SKM-1 (cell line): ENCODE measurements at regions not wholly inside any gene's neighbourhood (a gene's known extent, or its start where the extent isn't known, plus 50 kb on each side); places are given as distances from the start of the nearest gene placed in this dataset.
"Not testable (repeated sequence)": the region's sequence is repeated elsewhere in the genome, so short reads cannot be mapped to it uniquely, and the experiment has no call there.

Experiments
- DNase-seq: peaks from one replicate; lab custom pipeline; 2025; ENCODE audit not compliant: unreplicated experiment; lab: John Stamatoyannopoulos, UW

DNA sequence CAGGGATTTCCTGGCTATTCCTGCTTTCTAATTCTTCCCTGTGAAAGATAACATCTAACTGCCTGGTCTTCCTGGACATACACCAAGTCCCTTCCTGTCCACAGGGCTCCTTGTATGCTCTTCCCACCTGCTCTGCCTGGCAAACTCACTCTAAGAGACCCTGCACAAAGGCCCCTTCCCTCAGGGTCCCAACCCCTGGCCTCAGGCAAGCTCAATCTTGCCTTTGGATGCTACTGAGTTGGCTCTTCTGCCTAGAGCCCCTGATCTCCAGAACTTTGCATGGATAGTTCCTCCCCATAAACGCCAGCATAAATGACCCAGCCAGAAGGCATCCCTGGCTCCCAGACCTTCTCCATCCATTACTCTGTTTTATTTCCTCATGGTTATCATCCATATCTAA is 98.3 kb upstream of the OTOS start:
- no peak for DNase-seq

DNA sequence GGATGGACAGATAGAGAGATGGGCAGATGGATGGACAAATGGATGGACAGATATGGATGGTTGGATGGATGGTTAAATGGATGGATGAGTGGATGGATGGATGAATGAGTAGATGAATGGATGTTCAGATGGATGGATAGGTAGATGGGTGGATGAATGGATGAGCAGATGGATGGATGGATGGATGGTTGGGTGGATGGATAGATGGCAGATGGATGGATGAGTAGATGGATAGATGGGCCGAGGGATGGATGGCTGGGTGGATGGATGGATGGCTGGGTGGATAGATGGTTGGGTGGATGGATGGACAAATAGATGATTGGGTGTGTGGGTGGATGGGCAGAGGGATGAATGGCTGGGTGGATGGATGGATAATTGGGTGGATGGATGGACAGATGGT is 98.9 kb upstream of the OTOS start:
- no peak for DNase-seq

DNA sequence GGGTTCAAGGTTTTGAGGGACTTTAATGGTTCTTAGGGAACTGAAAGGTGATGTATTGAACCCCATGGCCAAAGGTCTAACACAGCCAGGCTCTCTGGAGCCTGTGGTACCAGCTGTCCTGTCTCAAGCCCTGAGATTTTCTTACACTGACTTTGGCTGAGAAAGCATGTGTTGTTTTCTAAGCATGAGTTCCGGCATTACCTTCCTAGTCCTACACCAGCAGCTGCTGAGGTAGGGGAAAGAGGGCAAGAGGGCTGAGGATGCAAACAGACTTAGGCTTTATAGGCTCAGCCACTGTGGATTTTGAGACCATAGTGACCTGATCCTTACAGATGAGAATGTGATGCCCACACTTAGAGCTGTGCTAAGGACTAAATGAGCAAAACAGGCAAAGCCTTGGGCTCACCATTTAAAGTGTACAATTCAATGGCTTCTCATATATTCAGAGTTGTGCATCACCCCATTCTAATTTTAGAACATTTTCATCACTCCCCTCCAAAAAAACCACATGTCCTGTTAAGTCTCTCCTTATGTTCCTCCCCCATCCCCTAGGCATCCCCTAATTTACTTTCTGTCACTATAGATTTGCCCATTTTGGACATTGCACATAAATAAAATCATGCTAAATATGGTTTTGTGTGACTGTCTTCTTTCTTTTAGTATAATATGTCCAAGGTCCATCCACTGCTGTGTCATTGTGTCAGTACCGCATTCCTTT is 99.7 kb upstream of the OTOS start:
- no peak for DNase-seq

DNA sequence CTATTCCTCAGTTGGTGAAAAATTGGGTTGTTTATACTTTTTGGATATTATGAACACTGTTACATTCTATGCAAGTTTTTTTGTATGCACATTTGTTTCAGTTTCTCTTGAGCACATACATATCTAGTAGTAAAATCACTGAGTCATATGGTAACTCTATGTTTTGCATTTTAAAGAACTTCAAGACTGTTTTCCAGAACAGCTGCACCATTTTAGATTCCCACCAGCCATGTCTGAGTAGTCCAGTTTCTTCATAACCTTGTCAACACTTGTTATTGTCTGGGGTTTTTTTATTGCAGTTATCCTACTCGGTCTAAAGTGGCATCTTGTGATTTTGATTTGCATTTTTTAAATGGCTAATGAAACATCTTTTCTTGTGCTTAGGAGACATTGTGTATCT is 100.3 kb upstream of the OTOS start:
- DNase-seq = no peak

DNA sequence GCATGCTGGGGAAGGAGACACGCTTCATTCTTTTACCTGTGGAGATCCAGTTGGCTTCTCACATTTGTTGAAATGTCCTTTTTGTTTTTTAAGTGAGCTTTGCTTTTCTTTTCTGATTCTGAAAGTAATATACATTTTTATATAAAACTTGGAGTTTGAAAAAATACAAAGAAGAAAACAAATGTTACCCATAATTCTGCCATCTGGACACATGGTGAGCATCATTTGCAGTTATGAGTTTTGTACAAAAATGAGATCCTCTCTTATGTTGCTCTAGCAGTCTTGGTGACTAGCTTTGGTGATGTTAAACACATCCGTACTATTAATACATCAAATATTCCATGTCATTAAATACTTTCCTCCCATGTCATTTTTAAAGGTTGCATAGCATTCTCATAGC is 101.1 kb upstream of the OTOS start:
- DNase-seq = no peak

DNA sequence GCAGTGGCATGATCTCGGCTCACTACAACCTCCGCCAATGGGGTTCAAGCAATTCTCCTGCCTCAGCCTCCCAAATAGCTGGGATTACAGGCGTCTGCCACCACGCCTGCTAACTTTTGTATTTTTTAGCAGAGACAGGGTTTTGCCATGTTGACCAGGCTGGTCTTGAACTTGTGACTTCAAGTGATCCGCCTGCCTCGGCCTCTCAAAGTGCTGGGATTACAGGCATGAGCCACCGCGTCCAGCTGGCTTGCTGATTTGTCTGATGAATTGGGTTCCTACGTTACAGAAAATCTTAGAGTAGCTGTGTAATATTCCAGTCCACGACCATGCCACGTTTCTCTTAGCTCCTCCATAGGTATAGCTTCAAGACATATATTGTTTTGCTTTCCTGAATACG is 102.6 kb upstream of the OTOS start:
- DNase-seq = not testable (repeated sequence)

DNA sequence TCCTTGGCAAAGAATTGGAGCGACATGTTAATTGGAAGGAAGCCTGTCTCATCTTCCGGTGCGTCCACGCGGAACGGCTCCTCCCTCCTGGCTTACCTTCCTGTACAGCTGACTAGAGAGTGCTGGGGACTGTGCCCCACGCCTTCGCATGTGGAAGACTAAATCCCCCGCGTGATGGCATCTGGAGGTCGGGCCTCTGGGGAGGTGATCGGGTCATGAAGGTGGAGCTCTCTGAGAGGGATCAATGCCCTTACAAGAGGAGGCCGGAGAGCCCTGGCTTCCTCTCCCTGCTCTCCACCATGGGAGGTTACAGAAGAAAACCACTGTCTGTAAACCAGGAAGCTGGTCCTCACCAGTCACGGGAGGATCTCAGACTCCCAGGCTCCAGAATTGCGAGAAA is 104.1 kb upstream of the OTOS start:
- DNase-seq = no peak

DNA sequence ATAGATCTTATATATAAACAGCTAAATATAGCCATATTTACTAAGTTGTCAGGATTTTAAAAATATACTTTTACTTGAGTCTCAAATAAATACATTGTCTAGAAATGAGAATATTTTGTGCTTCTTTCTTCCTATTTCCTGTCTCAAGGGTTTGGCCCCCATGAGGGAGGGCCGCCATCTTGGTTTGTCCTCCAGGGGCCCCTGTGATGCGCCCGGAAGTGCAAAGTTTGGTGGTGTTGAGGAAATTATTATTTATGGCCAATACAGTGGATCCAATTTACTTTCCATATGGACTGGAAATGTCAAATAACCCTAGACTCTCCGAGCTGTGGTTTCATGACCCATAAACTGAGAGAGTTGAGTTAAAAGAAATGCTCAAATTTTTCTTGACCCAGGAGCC is 104.7 kb upstream of the OTOS start:
- no peak for DNase-seq

DNA sequence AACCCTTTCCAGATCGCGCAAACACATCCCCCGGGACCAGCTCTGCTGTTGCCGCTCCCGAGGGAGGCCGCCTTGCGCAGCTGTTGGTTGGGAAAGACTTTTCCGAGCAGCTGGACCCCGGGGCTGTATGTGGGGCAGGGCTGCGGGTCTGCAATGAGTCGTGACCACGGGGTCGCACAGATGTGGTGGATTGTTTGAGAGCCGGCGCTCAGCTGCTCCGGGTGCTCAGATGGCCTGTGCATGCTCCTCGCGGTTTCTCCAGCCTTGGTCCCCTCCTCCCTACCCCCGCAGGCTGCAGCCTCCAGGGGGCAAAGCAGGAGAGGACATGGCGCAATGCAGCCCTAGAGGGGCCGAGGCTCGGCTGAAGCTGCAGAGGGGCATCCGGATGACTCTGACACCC is 105.2 kb upstream of the OTOS start:
- DNase-seq = no peak

DNA sequence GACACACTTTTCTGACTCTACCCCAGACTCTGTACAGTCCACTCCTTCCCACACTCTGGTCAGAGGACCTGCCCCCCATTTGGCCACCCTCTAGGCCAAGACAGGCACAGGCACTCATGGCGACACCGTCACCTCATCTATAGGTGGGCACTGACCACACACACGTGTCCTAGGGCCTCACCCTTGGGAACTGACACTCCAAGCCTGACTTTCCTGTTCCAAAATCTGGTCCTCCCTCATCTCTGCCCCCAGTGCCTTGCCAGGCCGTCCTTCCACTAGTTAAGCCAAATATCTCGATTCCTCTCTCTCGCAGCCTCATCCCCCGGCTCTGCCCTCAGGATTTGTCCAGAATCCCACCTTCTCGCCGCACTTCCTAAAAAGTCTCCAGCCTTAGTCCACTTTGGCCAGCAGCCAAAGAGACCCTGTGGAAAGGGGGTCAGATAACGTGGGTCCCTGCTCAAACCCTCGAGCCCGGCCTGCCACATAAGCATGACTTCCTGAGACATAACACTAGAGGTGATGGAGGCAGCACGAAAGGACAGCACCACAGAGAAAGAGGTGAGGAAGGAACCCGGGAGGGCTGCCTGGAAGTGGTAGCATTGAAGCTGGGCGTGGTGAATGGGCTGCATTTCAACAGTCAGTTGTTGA is 105.8 kb upstream of the OTOS start:
- no peak for DNase-seq

DNA sequence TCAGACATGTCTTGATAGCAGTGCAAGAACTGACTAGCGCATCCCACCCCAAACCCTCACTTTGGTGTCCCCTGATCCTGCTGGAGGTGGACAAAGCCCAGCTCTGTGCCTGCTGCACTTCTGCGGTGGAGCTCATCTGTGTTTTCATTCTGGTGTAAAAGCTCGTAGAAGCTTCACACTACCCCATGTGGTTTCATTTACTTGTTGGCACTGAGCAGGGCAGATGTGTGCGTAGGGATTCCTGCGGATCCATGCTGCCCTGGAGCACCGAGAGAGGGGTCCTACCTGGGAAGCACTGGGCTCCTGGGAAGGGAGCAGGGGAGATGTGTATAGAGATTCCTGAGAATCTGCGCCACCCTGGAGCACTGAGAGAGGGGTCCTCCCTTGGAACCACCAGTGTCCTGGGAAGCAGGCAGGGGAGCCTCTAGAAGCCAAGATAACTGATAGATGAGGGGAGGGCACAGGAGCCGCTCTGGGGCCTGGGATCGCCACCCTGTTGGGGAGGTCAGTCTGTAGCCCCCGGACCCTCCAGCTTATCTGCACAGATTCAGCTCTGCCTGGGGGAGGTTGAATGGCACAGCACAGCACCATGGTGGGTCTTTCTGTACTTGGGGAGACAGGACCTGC is 106.9 kb upstream of the OTOS start:
- DNase-seq = no peak

DNA sequence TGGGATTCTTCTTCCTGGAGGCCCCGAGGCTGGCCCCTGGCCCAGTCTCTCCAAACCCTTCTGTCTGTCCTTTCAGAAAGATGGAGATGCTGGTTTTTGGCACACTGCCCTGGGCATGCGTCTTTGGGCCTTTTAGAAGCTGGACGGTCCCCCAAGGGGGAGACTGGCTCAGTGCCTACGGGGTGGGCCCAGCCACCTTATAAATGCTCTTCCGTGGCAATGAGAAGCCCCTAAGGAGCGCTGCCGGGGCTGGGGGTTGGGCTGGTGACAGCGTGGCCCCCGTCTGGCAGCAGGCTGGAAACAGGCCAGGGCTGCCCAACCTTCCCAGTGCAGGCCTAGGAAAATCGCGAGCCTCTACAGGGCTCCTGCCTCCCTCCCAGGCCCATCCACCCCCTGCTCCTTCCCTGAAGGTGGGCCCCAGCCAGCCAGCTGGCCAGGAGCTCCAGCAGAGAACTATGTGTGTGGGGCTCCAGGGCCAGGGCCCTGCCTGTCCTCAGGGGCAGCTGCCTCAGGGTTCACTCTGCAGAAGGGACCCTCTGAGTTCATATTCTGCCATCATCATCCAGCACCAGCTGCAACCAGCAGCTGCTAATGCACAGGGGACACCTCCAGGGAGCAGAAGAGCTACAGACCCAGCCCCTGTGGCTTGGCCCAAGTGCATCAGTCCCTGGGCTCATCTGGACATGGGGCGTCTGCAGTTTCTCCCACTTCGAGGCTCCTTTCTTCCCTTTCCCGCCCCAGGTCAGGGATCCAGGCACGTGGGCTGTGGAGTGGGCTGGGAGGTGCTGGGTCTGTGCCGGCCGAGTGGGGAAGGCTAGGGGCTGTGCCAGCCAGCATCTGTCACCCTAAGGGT is 107.6 kb upstream of the OTOS start:
- no peak for DNase-seq

DNA sequence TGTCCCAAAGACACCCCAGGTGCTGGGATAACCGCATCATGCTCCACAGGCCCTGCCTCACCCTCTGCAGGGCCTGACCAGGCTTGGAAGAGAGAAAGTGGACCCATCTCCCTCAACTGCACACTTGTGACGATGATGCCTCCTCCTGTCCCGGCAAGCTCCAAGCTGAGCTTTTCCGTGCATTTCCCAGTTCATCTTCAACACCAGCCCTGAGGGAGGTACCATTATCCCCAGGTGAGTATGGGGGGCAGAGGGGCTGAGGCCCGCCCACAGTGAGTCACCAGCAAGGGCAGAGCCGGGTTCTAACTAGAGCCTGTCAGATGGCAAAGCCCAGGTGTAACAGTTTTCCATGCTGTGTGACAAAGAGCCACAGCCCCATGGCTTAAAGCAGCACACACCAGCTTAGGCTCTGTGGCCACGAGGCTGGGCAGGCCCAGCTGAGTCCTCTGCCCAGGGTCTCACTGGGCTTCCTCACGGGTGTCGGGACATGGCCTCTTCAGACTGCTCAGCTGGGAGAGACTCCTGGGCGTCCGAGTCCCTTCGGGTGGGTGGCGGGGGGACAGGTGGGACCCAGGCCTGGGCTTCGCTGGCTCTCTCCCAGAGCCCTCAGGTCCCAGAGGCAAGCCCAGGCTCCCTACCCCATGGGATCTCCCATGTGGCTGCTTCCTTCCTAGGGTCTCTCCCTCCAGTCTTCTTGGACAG is 108.4 kb upstream of the OTOS start:
- DNase-seq = no peak

DNA sequence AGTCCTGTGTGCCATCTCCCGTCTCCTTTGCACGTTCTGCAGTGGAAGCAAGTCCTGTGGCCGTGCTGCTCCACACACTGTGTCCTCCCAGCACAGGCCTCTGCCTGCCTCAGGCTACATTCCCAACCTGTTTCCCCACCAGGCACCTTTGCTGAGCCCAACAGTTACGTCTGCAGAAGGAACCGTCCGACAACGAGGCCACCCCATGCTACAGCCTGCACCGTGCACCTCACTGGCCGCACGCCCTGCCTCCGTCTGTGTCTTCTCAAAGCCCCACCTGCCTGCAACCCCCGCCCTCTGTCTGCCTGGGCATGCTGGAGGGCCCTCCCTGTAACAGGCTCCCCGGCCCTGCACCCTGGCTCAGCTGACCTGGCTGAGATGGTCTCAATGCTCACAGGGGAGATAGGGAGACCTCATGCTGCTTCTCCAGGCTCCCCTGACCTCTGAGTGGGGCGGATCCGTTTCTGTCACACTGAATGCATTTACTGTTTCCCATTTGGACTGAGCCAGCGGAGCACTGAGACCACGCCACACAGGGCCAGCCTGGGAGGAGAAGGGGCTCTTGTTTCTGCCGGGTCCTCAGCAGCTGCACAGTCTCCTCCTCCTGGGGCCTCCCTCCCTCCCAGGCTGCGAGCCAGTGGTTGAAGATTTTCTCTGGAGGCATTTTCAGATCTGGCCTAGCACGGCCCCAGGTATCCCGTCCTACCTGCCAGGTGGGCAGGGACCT is 109.1 kb upstream of the OTOS start:
- no peak for DNase-seq

DNA sequence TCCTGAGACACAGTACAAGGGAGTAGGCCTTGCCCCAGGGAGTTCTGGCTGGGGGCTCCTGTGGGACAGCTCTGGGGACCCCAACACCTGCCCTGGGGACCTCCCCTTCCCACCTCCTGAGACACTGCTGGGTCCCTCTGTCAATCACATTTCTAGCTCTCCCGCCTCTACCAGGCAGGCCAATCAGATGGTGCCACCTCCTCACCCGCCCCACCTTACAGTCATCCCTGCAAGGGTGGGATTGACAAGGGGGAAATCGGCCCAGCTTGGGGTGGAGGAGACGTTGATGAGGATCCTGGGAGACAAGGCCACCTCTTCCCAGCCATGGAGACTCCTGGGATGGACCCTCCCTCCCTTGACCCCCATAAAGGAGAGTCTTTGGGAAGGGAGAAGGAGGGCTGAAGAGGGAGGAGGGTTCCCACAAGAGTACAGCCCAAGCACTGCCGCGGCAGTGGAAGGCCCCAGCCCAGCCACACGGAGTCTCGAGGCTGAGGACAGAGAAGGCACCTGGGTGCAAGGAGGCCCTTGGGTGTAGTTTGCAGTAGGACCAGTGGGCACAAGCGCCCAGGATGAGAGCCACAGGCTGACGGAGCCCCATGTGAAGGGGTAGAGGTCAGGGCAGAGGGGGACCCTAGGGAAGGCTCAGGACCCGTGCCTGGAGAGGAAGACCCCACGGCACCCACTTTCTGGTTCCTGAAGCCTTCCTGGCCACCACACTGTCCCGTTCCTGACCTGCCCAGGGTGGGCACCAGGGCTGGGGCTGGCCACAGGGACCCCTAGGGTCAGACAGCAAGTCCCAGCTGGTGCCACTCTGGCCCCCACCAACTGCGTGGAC is 109.9 kb upstream of the OTOS start:
- DNase-seq = no peak

DNA sequence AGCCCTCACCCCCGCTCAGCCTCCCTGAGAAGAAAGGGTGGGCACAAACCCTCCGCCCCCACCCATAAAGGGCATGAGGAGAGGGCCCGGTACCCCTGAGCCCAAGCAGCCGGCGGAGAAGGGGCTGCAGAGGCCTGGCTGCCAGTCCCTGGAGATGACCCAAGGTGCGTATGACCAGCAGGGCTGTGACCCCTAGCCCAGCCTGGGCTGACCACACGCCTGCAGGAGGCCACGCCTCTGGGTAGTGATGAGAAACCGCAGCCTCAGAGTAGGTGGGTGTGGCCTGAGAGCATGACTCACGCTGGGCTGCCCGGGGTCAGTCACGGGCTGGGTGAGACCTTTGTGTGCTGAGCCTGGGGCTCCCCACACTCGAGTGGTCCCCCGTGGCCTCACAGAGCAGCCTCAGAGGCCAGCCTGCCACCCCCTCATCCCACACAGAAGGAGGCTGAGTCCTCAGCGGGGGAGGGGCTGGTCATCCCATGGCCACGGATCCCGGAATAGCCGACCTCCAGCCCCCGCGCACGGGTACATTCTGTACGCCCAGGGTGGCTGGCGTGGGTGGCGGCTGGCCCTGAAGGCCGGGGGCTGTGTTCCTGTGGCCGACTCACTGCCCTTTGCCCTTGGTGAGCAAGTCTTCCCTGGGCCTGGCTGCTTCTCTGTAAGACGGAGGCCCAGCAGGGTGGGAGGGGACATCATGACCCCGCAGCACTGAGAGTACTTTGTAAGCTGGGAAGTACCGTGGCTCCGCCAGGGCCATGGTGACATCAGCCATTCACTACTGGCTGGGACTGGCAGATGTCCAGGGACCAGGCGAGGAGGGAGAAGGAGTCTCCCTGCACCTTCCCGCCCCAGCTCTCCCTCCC is 110.8 kb upstream of the OTOS start:
- no peak for DNase-seq

DNA sequence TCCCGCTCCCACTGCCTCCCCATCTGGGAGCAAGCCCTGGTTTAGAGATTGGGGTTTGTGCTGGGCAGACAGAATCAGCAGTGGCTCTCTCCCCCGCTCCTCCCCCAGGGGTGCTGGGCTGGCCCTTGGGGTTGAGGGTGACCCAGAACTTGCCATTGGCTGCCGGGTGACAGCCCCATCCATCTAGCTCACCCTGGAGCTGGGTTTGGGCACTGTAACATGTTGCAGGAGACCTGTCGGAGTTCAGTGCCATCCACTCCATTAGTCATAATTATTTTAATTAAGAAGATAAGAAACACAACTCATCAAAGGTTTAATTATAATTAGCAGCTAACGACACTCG is 111.4 kb upstream of the OTOS start:
- DNase-seq = no peak

DNA sequence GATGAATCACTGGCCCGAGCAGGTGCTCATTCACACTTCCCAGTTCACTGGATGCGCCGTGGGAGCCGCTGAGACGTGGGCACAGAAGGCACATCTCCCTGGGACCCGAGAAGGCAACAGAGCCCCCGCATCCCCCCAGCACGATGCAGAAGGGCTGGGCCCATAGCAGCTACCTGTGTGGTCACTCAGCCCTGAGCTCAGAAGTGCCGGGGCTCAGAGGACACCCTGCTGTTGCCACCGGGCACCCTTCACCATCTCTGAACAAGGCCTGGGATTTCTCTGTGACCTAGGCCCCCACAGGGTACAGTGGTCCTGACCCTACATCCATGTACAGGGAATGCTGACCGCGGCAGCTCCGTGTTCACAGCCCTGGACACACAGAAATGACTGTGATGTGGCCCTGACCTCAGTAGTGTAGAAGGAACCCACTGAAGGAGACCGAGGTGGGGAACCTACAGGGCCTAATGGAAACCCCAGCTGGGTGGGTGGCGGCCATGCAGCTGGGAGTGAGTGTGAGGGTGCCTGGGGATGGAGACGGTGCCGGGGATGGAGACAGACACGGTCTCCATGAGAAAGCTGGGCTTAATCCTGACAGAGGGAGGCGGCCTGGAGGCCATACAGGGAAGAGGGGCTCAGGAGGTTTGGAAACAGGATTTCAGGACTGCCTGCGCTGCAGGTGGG is 111.9 kb upstream of the OTOS start:
- no peak for DNase-seq
